Lower leg skin (tissue), 4 donors: ENCODE measurements at regions not wholly inside any gene's neighbourhood (a gene's known extent, or its start where the extent isn't known, plus 50 kb on each side); places are given as distances from the start of the nearest gene placed in this dataset.

Experiments
- DNase-seq, 2 donors: peaks; one replicate each; pipeline ENCODE4 v3.0.0-alpha.2; 2019; ENCODE audit warnings: low spot score in 2 of 2
- H3K4me3 ChIP-seq: fragments of 200-600 bp; sonication (generic); 2 replicates; pipeline ENCODE4 v1.5.1; 2017; ENCODE audit warnings: mild to moderate bottlenecking, low read depth; ENCODE audit not compliant: poor library complexity, severe bottlenecking
- CTCF ChIP-seq, 3 donors: fragments of 450-650 bp; IDR thresholded peaks; one replicate each; pipeline ENCODE4 v1.5.1; 2016; ENCODE audit warnings: antibody characterized with exemption in 3 of 3, mild to moderate bottlenecking in 3 of 3, moderate library complexity in 2 of 3
- POLR2A ChIP-seq, 2 donors: fragments of 450-650 bp; IDR thresholded peaks; one replicate each; pipeline ENCODE4 v1.6.1; 2016 to 2017; ENCODE audit warnings: antibody characterized with exemption in 2 of 2, mild to moderate bottlenecking in 1 of 2, moderate library complexity in 1 of 2
- WGBS, 2 donors: methylation state at CpG; one replicate each; pipeline ENCODE4 v1.1.5; 2018; 5-methylcytosine and 5-hydroxymethylcytosine counted together
- intact Hi-C: fragments of 100-400 bp; cut with DNase I; formaldehyde crosslinking; loops from one replicate; pipeline ENCODE4 v1.15.0; 2023; ENCODE audit warnings: low total_unique reads

GRCh38 chr20:58128635-58129625 lies 99.5 kb downstream of the ANKRD60 start:
- 73% methylated on average over 14 of the region's 14 CpGs for WGBS, 2 donors
- intact Hi-C loops = no loop called here
- TF ChIP-seq POLR2A (IDR thresholded peaks at IDR 0.05) = no peak
- no peak for TF ChIP-seq CTCF (IDR thresholded peaks at IDR 0.05)
- peak; percentile 11 to 67 for DNase-seq
- no peak overlapping the region for H3K4me3 ChIP-seq

DNA sequence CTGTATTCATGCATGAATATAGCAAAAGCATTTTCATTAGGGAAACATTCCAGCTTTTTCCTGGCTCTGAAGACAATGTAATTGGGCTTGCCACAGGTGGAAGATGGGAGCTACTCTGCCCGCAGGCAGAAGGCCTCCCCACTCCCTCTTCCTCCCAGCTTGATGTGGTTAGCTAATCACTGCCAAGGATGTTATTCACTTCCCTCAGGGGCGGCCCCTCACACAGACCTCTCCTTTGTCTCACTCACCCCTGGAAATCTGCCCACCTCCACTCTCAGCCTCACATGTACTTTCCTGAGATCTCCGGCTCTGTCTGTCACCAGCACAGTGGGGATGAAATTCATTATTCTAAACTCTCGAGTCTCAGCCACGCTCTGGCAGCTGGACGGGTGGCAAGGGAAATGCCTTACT lies 100.7 kb downstream of the ANKRD60 start:
- DNase-seq = peak; percentile 31 to 88
- intact Hi-C loops = no loop called here
- TF ChIP-seq POLR2A (IDR thresholded peaks at IDR 0.05) = no peak
- 37 to 38% methylated on average over 6 of the region's 6 CpGs for WGBS, 2 donors
- no peak overlapping the region for H3K4me3 ChIP-seq

DNA sequence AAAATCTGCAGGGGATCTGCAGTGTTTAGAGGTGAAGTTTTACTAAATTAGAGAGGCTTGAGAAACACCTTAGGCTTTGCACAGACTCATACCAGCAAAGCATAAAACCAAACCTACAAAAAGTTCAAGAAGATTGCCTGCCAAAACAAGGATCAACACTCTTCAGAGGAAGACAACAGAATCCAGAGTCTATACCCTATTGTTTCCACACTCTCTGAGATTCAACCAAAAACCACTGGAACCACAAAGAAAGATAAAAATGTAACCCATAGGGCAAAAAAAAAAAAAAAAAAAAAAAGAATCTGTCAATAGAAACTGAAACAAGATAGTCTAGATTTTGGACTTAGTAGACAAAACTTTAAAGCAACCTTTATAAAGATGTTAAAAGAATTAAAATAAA lies 102.7 kb downstream of the ANKRD60 start:
- H3K4me3 ChIP-seq = no peak overlapping the region
- no peak for TF ChIP-seq POLR2A (IDR thresholded peaks at IDR 0.05)
- no peak for TF ChIP-seq CTCF (IDR thresholded peaks at IDR 0.05)
- intact Hi-C loops = no loop called here
- DNase-seq = no peak

GRCh38 chr20:58117944-58118343 lies 110.5 kb downstream of the ANKRD60 start:
- intact Hi-C loops = no loop called here
- TF ChIP-seq CTCF (IDR thresholded peaks at IDR 0.05) (no peak), POLR2A (IDR thresholded peaks at IDR 0.05) (no peak)
- no peak for DNase-seq
- H3K4me3 ChIP-seq = no peak overlapping the region

GRCh38 chr20:58116505-58116904 lies 111.9 kb downstream of the ANKRD60 start:
- 70 to 96% methylated on average over 2 of the region's 2 CpGs for WGBS, 2 donors
- intact Hi-C loops = no loop called here
- no peak overlapping the region for H3K4me3 ChIP-seq
- TF ChIP-seq POLR2A (IDR thresholded peaks at IDR 0.05) (no peak), CTCF (IDR thresholded peaks at IDR 0.05) (no peak)
- DNase-seq = peak in 1 of 2 donors; percentile 0

DNA sequence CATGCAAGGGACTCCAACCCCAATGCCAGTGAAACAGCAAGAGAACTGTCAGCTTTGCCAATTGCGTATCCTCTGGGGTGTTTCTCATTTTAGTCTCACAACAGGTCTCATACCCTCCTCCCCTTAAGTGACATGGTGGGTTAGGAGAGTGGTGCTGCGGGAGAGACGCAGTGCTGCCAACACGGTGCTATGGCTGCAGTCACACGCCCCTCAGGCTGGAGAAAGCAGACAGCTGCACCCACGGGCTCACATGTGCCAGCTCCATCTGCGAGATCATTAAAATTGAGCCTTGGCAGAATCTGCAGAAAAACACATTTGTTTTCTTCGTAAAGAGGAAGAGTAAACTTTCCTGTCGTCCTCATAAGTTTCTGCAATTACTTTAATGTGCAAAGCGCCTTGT lies 114.7 kb downstream of the ANKRD60 start:
- TF ChIP-seq CTCF (IDR thresholded peaks at IDR 0.05) (no peak), POLR2A (IDR thresholded peaks at IDR 0.05) (no peak)
- intact Hi-C loops = no loop called here
- WGBS, 2 donors = 30 to 43% methylated on average over 10 of the region's 10 CpGs
- DNase-seq = peak; percentile 9 to 56
- no peak overlapping the region for H3K4me3 ChIP-seq
